HG02943 (cell line): ENCODE measurements at regions not wholly inside any gene's neighbourhood (a gene's known extent, or its start where the extent isn't known, plus 50 kb on each side); places are given as distances from the start of the nearest gene placed in this dataset.

Experiments
- ATAC-seq: cut with Tn5 transposase; IDR thresholded peaks from one replicate; pipeline ENCODE4 v1.9.1; 2021; ENCODE audit warnings: mild to moderate bottlenecking, low read depth, moderate library complexity; ENCODE audit not compliant: unreplicated experiment

- ATAC-seq: no peak
Measured at GRCh38 chr13:99863789-99864626, 107.6 kb downstream of the ZIC5 start.

- no peak for ATAC-seq
Measured at GRCh38 chr13:99862244-99862643, 109.3 kb downstream of the ZIC5 start.

- ATAC-seq: no peak
Measured at GRCh38 chr13:99861771-99862170, 109.8 kb downstream of the ZIC5 start.

- ATAC-seq: no peak
Measured at GRCh38 chr13:99860745-99861144, 110.8 kb downstream of the ZIC5 start.

GRCh38 chr13:99859178-99860177 lies 112.1 kb downstream of the ZIC5 start:
- no peak for ATAC-seq

GRCh38 chr13:99857738-99858137 lies 113.8 kb downstream of the ZIC5 start:
- no peak for ATAC-seq

GRCh38 chr13:99855526-99856420 lies 115.8 kb downstream of the ZIC5 start:
- ATAC-seq: no peak

GRCh38 chr13:99854366-99854765 lies 117.2 kb downstream of the ZIC5 start:
- ATAC-seq: no peak

- no peak for ATAC-seq
Measured at GRCh38 chr13:99847318-99847750, 124.2 kb downstream of the ZIC5 start.

- ATAC-seq: no peak
Measured at GRCh38 chr13:99845161-99845874, 126.2 kb downstream of the ZIC5 start.

- no peak for ATAC-seq
Measured at GRCh38 chr13:99844421-99844820, 127.1 kb downstream of the ZIC5 start.

- no peak for ATAC-seq
Measured at GRCh38 chr13:99843872-99844271, 127.7 kb downstream of the ZIC5 start.

GRCh38 chr13:99842405-99842804 lies 129.2 kb downstream of the ZIC5 start:
- ATAC-seq: no peak

- ATAC-seq: no peak
Measured at GRCh38 chr13:99836291-99836690, 135.3 kb downstream of the ZIC5 start.

- ATAC-seq: no peak
Measured at GRCh38 chr13:99835442-99835841, 136.1 kb downstream of the ZIC5 start.

- ATAC-seq: no peak
Measured at GRCh38 chr13:99834246-99834645, 137.3 kb downstream of the ZIC5 start.

- no peak for ATAC-seq
Measured at GRCh38 chr13:99832347-99832746, 139.2 kb downstream of the ZIC5 start.

GRCh38 chr13:99830931-99831330 lies 140.6 kb downstream of the ZIC5 start:
- no peak for ATAC-seq

GRCh38 chr13:99829593-99830239 lies 141.9 kb downstream of the ZIC5 start:
- no peak for ATAC-seq
